ENCODE measurements at regions not wholly inside any gene's neighbourhood (a gene's known extent, or its start where the extent isn't known, plus 50 kb on each side); places are given as distances from the start of the nearest gene placed in this dataset.

GRCh38 chr15:37586011-37586583, 348.3 kb upstream of the TMCO5A start (continued):
- TF ChIP-seq SREBF2 (IDR thresholded peaks at IDR 0.05), result no peak
- TF ChIP-seq BHLHE40 (IDR thresholded peaks at IDR 0.05; ENCODE audit: low read depth, low read length), result no peak
- no peak for TF ChIP-seq MAFK (IDR thresholded peaks at IDR 0.05; ENCODE audit: partially characterized antibody)
- no peak for TF ChIP-seq CTCF (IDR thresholded peaks at IDR 0.05)
- TF ChIP-seq POLR2A (IDR thresholded peaks at IDR 0.05; ENCODE audit: low read length), result no peak
- no peak for TF ChIP-seq ESRRA (IDR thresholded peaks at IDR 0.05; ENCODE audit: borderline replicate concordance, low read length)
- TF ChIP-seq HOXB13 (CRISPR knock-in tag; IDR thresholded peaks at IDR 0.05; ENCODE audit: low read depth), result no peak

- ChIA-PET CTCF (interaction anchor here (0.6 kb wide), 1 partner anchor 9 kb away, joined by 3 read pairs; no protein-coding TSS in a partner anchor), POLR2A (no interaction called here)
- ATAC-seq (no peak), DNase-seq (ENCODE audit: low read depth in 1 of 2, low spot score in 1 of 2) (no peak), FAIRE-seq (no peak)
- H3K4me2 ChIP-seq, result no peak overlapping the region
- 2% methylated on average over 7 of the region's 7 CpGs for WGBS (ENCODE audit: missing lambda C conversion rate)
- H3K4me3 ChIP-seq, result no peak overlapping the region
- TF ChIP-seq EHMT2 (IDR thresholded peaks at IDR 0.05; ENCODE audit: low read depth), result no peak
- TF ChIP-seq HMGXB4 (CRISPR knock-in tag; IDR thresholded peaks at IDR 0.05; ENCODE audit: borderline replicate concordance), result no peak
- no peak for TF ChIP-seq TFCP2L1 (CRISPR knock-in tag; IDR thresholded peaks at IDR 0.05)
- TF ChIP-seq CTCF (IDR thresholded peaks at IDR 0.05), result no peak
- no peak for TF ChIP-seq SMC3 (IDR thresholded peaks at IDR 0.05)
- no peak for TF ChIP-seq HDAC2 (IDR thresholded peaks at IDR 0.05)
- no peak for TF ChIP-seq RARB (CRISPR knock-in tag; IDR thresholded peaks at IDR 0.05)
- no peak for TF ChIP-seq ZSCAN20 (CRISPR knock-in tag; IDR thresholded peaks at IDR 0.05)
- no peak for TF ChIP-seq CBX8 (IDR thresholded peaks at IDR 0.05)
- no peak for TF ChIP-seq RCOR1 (IDR thresholded peaks at IDR 0.05; ENCODE audit: low read depth, low read length)
- TF ChIP-seq FOXS1 (CRISPR knock-in tag; IDR thresholded peaks at IDR 0.05), result no peak
- no peak for TF ChIP-seq MYC (IDR thresholded peaks at IDR 0.05; ENCODE audit: borderline replicate concordance, low read length)
- no peak for TF ChIP-seq RNF2 (IDR thresholded peaks at IDR 0.05; ENCODE audit: borderline replicate concordance, low read depth)
- TF ChIP-seq ESRRA (IDR thresholded peaks at IDR 0.05; ENCODE audit: borderline replicate concordance, low read length), result no peak
- TF ChIP-seq KDM1A (IDR thresholded peaks at IDR 0.05; ENCODE audit: low read depth), result no peak
- no peak for TF ChIP-seq HOXA7 (CRISPR knock-in tag; IDR thresholded peaks at IDR 0.05)
- TF ChIP-seq NR3C1 (IDR thresholded peaks at IDR 0.05), result no peak
- no peaks in the 10 kb centered on the region for H3K9me3 ChIP-seq
- H3K4me1 ChIP-seq, result no peaks in the 10 kb centered on the region
- no peak overlapping the region for H3K27ac ChIP-seq
These were observed 347.5 kb upstream of the TMCO5A start for GRCh38 chr15:37586976-37587375.

Measured in A549 (cell line).